Neural progenitor cell (in vitro differentiated cells): ENCODE measurements at regions not wholly inside any gene's neighbourhood (a gene's known extent, or its start where the extent isn't known, plus 50 kb on each side); places are given as distances from the start of the nearest gene placed in this dataset.

Experiments used
- EZH2 ChIP-seq: fragments of 200-600 bp; sonication (generic); IDR thresholded peaks from 2 replicates; pipeline ENCODE4 v1.6.1; 2017; ENCODE audit warnings: antibody characterized with exemption, mild to moderate bottlenecking, moderate library complexity
- TF ChIP-seq, protein P1 (sequence below): fragments of 200-600 bp; sonication (generic); IDR thresholded peaks from 2 replicates; pipeline ENCODE4 v1.5.1; 2017; ENCODE audit warnings: antibody characterized with exemption, mild to moderate bottlenecking

DNA sequence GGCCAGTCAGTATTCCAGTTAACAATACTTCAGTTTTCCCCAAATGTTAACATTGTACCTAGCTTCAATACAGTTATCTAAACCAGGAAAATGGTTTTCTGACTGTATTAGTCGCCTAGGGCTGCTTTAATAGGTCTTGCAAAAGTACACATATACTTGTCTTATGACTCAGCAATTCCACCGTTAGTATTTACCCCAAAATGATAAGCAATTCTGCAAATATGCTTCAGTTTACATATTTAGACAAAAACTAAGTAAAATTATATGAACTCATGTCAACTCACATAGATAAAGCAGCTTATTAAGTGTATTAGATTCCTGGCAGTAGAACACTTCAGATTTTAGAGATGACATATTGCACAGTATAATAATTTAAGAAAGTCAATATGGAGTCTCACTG lies 363.3 kb downstream of the ARL4A start:
- TF ChIP-seq, protein P1, sequence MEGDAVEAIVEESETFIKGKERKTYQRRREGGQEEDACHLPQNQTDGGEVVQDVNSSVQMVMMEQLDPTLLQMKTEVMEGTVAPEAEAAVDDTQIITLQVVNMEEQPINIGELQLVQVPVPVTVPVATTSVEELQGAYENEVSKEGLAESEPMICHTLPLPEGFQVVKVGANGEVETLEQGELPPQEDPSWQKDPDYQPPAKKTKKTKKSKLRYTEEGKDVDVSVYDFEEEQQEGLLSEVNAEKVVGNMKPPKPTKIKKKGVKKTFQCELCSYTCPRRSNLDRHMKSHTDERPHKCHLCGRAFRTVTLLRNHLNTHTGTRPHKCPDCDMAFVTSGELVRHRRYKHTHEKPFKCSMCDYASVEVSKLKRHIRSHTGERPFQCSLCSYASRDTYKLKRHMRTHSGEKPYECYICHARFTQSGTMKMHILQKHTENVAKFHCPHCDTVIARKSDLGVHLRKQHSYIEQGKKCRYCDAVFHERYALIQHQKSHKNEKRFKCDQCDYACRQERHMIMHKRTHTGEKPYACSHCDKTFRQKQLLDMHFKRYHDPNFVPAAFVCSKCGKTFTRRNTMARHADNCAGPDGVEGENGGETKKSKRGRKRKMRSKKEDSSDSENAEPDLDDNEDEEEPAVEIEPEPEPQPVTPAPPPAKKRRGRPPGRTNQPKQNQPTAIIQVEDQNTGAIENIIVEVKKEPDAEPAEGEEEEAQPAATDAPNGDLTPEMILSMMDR: no peak
- no peak for TF ChIP-seq EZH2
